ENCODE measurements at regions not wholly inside any gene's neighbourhood (a gene's known extent, or its start where the extent isn't known, plus 50 kb on each side); places are given as distances from the start of the nearest gene placed in this dataset.

DNA sequence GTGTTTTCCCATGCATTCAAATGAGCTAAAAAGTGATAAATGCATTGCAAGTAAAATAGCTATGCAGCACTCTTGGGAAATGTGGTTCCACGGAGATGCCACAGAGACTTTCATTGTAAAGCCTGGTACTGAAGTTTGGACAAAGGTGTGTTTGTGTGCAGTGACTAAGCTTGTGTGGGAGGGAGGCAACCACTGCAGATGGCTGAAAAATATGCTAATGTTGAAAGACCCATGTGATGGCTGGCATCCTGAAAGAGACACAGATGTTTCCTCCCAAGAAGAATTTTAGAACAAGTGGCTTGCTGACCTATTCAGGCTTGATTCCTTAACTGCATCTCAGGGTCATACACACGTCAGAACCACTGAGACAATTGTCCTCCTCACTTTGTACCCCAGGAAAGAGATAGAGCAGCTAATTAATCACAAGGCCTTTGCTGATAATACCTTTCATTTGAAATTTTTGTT, 73.8 kb downstream of the FAM76B start:
- no peak overlapping the region for H3K9ac ChIP-seq (ENCODE audit: low read length)
- TF ChIP-seq TCF7L2 (IDR thresholded peaks at IDR 0.05; ENCODE audit: borderline replicate concordance, extremely low read depth, insufficient read depth, insufficient read length) (no peak), SP1 (IDR thresholded peaks at IDR 0.05; ENCODE audit: low read depth) (no peak), EGR1 (IDR thresholded peaks at IDR 0.05; ENCODE audit: low read depth) (no peak), SRF (IDR thresholded peaks at IDR 0.05; ENCODE audit: low read depth) (no peak), POLR2A (IDR thresholded peaks at IDR 0.05; ENCODE audit: borderline replicate concordance, extremely low read depth, insufficient read depth, insufficient read length) (no peak), ZNF274 (IDR thresholded peaks at IDR 0.05; ENCODE audit: low read depth, low read length) (no peak), ZFX (IDR thresholded peaks at IDR 0.05) (no peak), CBX3 (IDR thresholded peaks at IDR 0.05; ENCODE audit: low read depth) (no peak), REST (IDR thresholded peaks at IDR 0.05; ENCODE audit: low read depth) (no peak), ZBTB33 (IDR thresholded peaks at IDR 0.05; ENCODE audit: extremely low read depth, insufficient replicate concordance, low read length) (no peak)
- no peak for DNase-seq (ENCODE audit: low read depth, low spot score)
- BruUV-seq (replicated peaks): no TSS peak
- RAD21 ChIA-PET (ENCODE audit: low non-redundant PET in 1 of 2, low total read pairs in 2 of 2, uncharacterized antibody in 2 of 2, unreplicated experiment in 2 of 2): no interaction called here
- intact Hi-C loops (cut with micrococcal nuclease): no loop called here
- ATAC-seq: peak; percentile 36; the same call in 1 of the 2 replicates
- H3K79me2 ChIP-seq (ENCODE audit: insufficient read depth, low read length): no peaks in the 10 kb centered on the region
- H3K27ac ChIP-seq (ENCODE audit: low read depth, low read length): no peak overlapping the region
- POLR2A ChIA-PET: interaction anchor here (1.5 kb wide), 1 partner anchor 10 kb away, joined by 4 read pairs; no protein-coding TSS in a partner anchor
- H4K20me1 ChIP-seq (ENCODE audit: insufficient read depth): no peaks in the 10 kb centered on the region
- H3K4me3 ChIP-seq (replicated peaks in 1 of 2; ENCODE audit: low read depth in 1 of 2, low read length in 2 of 2): no peak overlapping the region
- CTCF ChIA-PET: interaction anchor here (1.2 to 2.8 kb wide), 2 partner anchors 10 to 564 kb away, joined by 6 to 16 read pairs; no protein-coding TSS in a partner anchor
- H3K9me3 ChIP-seq (ENCODE audit: control insufficient read depth in 1 of 2, insufficient read depth in 1 of 2, low read depth in 1 of 2, low read length in 2 of 2): no peaks in the 10 kb centered on the region
- H3K36me3 ChIP-seq (ENCODE audit: control insufficient read depth in 1 of 2, insufficient read depth in 2 of 2, low read length in 2 of 2): no peaks in the 10 kb centered on the region
- no peaks in the 10 kb centered on the region for H3K9me2 ChIP-seq (ENCODE audit: insufficient read depth)
- H2AFZ ChIP-seq (ENCODE audit: low read depth, low read length, poor library complexity, severe bottlenecking): no peak overlapping the region
- H3K4me2 ChIP-seq (ENCODE audit: low read length): no peak overlapping the region
- peaks cover 32% of the 10 kb centered on the region for H3K27me3 ChIP-seq (ENCODE audit: insufficient read depth, low read length)
- H3K4me1 ChIP-seq (ENCODE audit: control insufficient read depth in 1 of 2, insufficient read depth in 2 of 2, low read length in 2 of 2): no peaks in the 10 kb centered on the region

Measured in HCT116 (cell line).